CD4-positive, alpha-beta memory T cell (primary cell): ENCODE measurements at regions not wholly inside any gene's neighbourhood (a gene's known extent, or its start where the extent isn't known, plus 50 kb on each side); places are given as distances from the start of the nearest gene placed in this dataset.
A peak's percentile ranks its signal among the peaks of the same experiment; 100 is the strongest.

ENCODE experiments used
- CTCF ChIA-PET: fragments of 350-600 bp; sonication (Branson Sonifier 250); formaldehyde crosslinking; loops from one replicate; lab custom pipeline; 2021; ENCODE audit warnings: inconsistent platforms; ENCODE audit not compliant: partially characterized antibody; lab: Charles Lee
- POLR2A ChIA-PET: fragments of 350-600 bp; sonication (Branson Sonifier 250); formaldehyde crosslinking; loops from one replicate; lab custom pipeline; 2021; ENCODE audit not compliant: partially characterized antibody; lab: Charles Lee
- DNase-seq, 5 donors: peaks; one replicate each; pipeline versions ENCODE4 v3.0.0 to v3.0.0-alpha.2; 2020 to 2022; ENCODE audit warnings: mixed read lengths in 1 of 5
- H3K27ac ChIP-seq: one replicate; pipeline ENCODE4 v1.7.0; 2013; ENCODE audit warnings: low read depth, low read length
- H3K27me3 ChIP-seq: 2 replicates; pipeline ENCODE4 v1.7.0; 2013; ENCODE audit warnings: mild to moderate bottlenecking, low read length, moderate library complexity; ENCODE audit not compliant: insufficient read depth
- H3K36me3 ChIP-seq: 2 replicates; pipeline ENCODE4 v1.7.0; 2013; ENCODE audit warnings: mild to moderate bottlenecking, low read length, moderate library complexity; ENCODE audit not compliant: insufficient read depth
- H3K4me1 ChIP-seq: 2 replicates; pipeline ENCODE4 v1.7.0; 2013; ENCODE audit warnings: mild to moderate bottlenecking, low read length, moderate library complexity; ENCODE audit not compliant: insufficient read depth
- H3K4me3 ChIP-seq, 2 donors: one replicate each; pipeline ENCODE4 v1.7.0; 2013; ENCODE audit warnings: low read length in 2 of 2, mild to moderate bottlenecking in 1 of 2
- H3K9me3 ChIP-seq, 2 donors: one replicate each; pipeline ENCODE4 v1.7.0; 2013; ENCODE audit warnings: low read length in 2 of 2, control low read depth in 1 of 2; ENCODE audit not compliant: control insufficient read depth in 1 of 2
- H3K27ac Mint-ChIP-seq, 7 donors: one replicate each; pipeline ENCODE4 v1.8.0; 2020 to 2021; ENCODE audit warnings: mixed read lengths in 7 of 7, mild to moderate bottlenecking in 6 of 7, inconsistent platforms in 3 of 7, moderate library complexity in 3 of 7
- H3K27me3 Mint-ChIP-seq, 2 donors: one replicate each; pipeline ENCODE4 v1.8.0; 2020 to 2021; ENCODE audit warnings: mixed read lengths in 2 of 2
- H3K36me3 Mint-ChIP-seq, 2 donors: one replicate each; pipeline ENCODE4 v1.8.0; 2020 to 2021; ENCODE audit warnings: mixed read lengths in 2 of 2, inconsistent platforms in 1 of 2, mild to moderate bottlenecking in 1 of 2
- H3K4me1 Mint-ChIP-seq, 4 donors: one replicate each; pipeline ENCODE4 v1.8.0; 2020 to 2021; ENCODE audit warnings: mixed read lengths in 4 of 4, mild to moderate bottlenecking in 1 of 4
- H3K4me3 Mint-ChIP-seq, 8 donors: one replicate each; pipeline ENCODE4 v1.8.0; 2020 to 2021; ENCODE audit warnings: mixed read lengths in 8 of 8, mild to moderate bottlenecking in 7 of 8, moderate library complexity in 6 of 8, inconsistent platforms in 3 of 8
- H3K9me3 Mint-ChIP-seq, 8 donors: one replicate each; pipeline ENCODE4 v1.8.0; 2020 to 2021; ENCODE audit warnings: mixed read lengths in 8 of 8, mild to moderate bottlenecking in 5 of 8, inconsistent platforms in 3 of 8, moderate library complexity in 1 of 8
- intact Hi-C: fragments of 100-400 bp; cut with micrococcal nuclease; formaldehyde crosslinking; loops from one replicate; pipeline ENCODE4 v1.15.1; 2023

DNA sequence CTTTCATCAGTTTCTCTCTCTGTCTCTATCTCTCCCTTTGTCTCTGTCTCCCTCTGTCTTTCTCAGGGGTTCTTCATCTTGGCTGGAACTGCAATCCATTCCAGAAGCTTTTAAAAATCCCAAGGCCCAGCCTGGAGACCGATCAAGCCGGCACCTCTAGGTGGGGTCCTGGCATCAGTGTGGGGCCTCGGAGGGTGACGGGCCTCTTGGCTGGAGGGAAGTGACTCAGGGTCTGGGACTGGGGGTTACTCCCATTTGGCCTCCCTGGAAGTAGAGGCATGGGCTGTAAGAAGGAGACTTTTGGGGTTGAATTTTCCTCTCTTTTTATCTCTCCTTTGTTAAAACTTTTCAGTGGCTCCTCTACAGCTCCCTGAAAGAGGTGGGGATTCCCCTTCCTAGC lies 52.8 kb upstream of the OTOF start:
- Histone ChIP-seq H3K27me3 (no peaks in the 10 kb centered on the region), H3K4me3 (no peak overlapping the region), H3K27ac (no peak overlapping the region), H3K36me3 (no peaks in the 10 kb centered on the region), H3K9me3 (no peaks in the 10 kb centered on the region), H3K4me1 (no peaks in the 10 kb centered on the region)
- H3K9me3 Mint-ChIP-seq, result peaks cover 0 to 1% (median 0%) of the 10 kb centered on the region in 8 donors
- ChIA-PET CTCF (interaction anchor here (1.0 kb wide), 1 partner anchor 27 kb away, joined by 3 read pairs; no protein-coding TSS in a partner anchor), POLR2A (no interaction called here)
- H3K36me3 Mint-ChIP-seq, result no peaks in the 10 kb centered on the region
- H3K4me1 Mint-ChIP-seq, result no peaks in the 10 kb centered on the region
- H3K4me3 Mint-ChIP-seq, result no peak overlapping the region
- no peak overlapping the region for H3K27ac Mint-ChIP-seq
- H3K27me3 Mint-ChIP-seq, result peaks cover 3% of the 10 kb centered on the region in 2 donors
- DNase-seq, result no peak
- intact Hi-C loops, result no loop called here

DNA sequence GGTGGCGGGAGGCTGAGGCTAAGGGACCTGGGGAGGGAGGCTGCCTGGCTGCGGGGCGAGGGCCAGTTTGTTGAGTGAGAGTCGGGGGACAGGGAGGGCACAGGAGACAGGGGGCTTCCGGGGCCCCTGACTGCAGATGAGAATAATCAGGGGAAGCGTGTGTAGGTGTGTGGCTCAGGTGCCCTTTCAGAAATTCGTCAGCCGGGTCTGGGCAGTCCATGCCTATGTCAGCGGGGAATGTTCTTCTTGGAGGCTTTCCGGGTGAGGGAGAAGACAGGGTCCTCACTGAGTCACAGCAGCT lies 52.3 kb upstream of the OTOF start:
- H3K36me3 Mint-ChIP-seq, result no peaks in the 10 kb centered on the region
- no peaks in the 10 kb centered on the region for H3K4me1 ChIP-seq
- no peak overlapping the region for H3K27ac Mint-ChIP-seq
- CTCF ChIA-PET, result no interaction called here
- H3K27me3 ChIP-seq, result no peaks in the 10 kb centered on the region
- H3K36me3 ChIP-seq, result no peaks in the 10 kb centered on the region
- no peaks in the 10 kb centered on the region for H3K9me3 ChIP-seq
- POLR2A ChIA-PET, result no interaction called here
- DNase-seq, result no peak
- no peak overlapping the region for H3K4me3 ChIP-seq
- no peaks in the 10 kb centered on the region for H3K4me1 Mint-ChIP-seq
- intact Hi-C loops, result no loop called here
- no peak overlapping the region for H3K4me3 Mint-ChIP-seq
- no peak overlapping the region for H3K27ac ChIP-seq
- H3K27me3 Mint-ChIP-seq, result peaks cover 3% of the 10 kb centered on the region in 2 donors
- peaks cover 0 to 1% (median 0%) of the 10 kb centered on the region in 8 donors for H3K9me3 Mint-ChIP-seq

- no peaks in the 10 kb centered on the region for H3K4me1 Mint-ChIP-seq
- POLR2A ChIA-PET, result no interaction called here
- no peaks in the 10 kb centered on the region for H3K36me3 Mint-ChIP-seq
- Histone ChIP-seq H3K27ac (no peak overlapping the region), H3K4me1 (no peaks in the 10 kb centered on the region), H3K4me3 (no peak overlapping the region), H3K36me3 (no peaks in the 10 kb centered on the region), H3K27me3 (no peaks in the 10 kb centered on the region), H3K9me3 (no peaks in the 10 kb centered on the region)
- H3K9me3 Mint-ChIP-seq, result peaks cover 0 to 1% (median 0%) of the 10 kb centered on the region in 8 donors
- intact Hi-C loops, result no loop called here
- no peak overlapping the region for H3K27ac Mint-ChIP-seq
- CTCF ChIA-PET, result no interaction called here
- H3K4me3 Mint-ChIP-seq, result no peak overlapping the region
- peaks cover 3 to 4% of the 10 kb centered on the region in 2 donors for H3K27me3 Mint-ChIP-seq
- no peak for DNase-seq
These were observed 51.7 kb upstream of the OTOF start for GRCh38 chr2:26529406-26530239.

DNA sequence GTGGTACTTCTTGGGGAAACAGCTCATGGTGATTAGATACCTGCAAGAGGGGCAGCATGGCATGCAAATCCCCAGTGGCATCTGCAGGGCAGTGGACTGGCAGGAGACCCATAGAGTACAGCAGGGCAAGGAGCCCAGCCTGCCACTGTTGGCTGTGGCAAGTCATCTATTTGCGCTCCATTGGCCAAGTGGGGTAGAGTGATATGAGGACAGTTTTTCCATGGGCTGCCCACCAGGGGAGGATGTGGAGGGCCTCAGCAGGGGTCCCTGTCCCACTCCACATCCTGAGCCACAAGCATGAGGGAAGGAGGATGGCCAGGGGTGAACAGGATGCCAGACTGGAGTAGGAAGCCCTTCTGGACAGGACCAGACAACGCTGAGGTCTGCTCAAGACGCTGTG lies 50.9 kb upstream of the OTOF start:
- Histone ChIP-seq H3K9me3 (no peaks in the 10 kb centered on the region), H3K4me3 (no peak overlapping the region), H3K4me1 (no peaks in the 10 kb centered on the region), H3K27ac (no peak overlapping the region), H3K27me3 (no peaks in the 10 kb centered on the region), H3K36me3 (no peaks in the 10 kb centered on the region)
- Mint-ChIP-seq H3K4me3 (no peak overlapping the region), H3K4me1 (no peaks in the 10 kb centered on the region), H3K27ac (peak overlapping the region in 1 of 7 donors; percentile 3), H3K27me3 (peaks cover 3 to 4% of the 10 kb centered on the region in 2 donors), H3K36me3 (no peaks in the 10 kb centered on the region), H3K9me3 (peaks cover 0 to 1% (median 0%) of the 10 kb centered on the region in 8 donors)
- intact Hi-C loops, result no loop called here
- DNase-seq, result no peak
- ChIA-PET CTCF (no interaction called here), POLR2A (no interaction called here)

DNA sequence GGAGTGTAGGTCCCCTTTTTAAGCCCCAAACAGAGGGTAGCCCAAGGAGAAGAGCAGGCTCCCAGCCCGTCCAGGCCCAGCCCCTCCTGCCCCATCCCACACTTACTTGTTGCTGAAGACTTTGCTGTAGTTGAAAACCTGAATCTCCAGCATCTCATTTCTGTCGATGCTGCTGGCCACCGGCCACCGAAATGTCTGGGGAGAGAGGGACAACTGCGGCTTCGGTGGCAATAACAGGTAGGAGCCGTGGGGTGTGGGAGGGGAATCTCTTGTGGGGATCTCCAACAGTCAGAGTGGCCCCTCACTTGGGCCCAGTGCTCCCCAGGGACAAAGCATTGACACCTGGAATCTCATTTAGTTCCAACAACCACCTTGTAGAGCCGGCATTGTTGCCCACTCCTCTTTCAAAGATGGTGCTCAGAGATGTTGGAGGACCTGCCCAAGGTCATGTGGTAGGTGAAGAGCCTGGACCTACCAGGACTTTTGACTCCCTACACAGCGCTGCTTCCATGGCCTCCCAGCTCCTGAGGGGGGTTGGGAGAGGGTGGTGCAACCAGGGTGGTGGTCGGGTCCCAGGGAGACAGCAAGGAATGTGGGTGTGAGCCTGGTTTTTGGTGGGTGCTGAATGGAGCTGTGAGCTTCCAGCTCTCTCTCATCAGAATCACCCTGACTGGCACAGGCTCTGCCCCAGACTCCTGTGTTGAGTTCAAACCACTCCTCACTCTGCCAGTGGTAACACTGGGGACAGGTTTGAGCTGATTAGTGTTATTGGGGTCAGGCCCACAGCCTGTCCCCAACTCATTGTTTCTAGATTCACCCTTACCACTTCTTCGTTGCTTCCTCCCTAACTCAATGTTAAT lies 50.0 kb upstream of the OTOF start:
- Histone ChIP-seq H3K9me3 (no peaks in the 10 kb centered on the region), H3K4me1 (no peaks in the 10 kb centered on the region), H3K36me3 (no peaks in the 10 kb centered on the region), H3K27ac (no peak overlapping the region), H3K4me3 (no peak overlapping the region), H3K27me3 (no peaks in the 10 kb centered on the region)
- Mint-ChIP-seq H3K9me3 (peaks cover 0 to 1% (median 0%) of the 10 kb centered on the region in 8 donors), H3K4me1 (no peaks in the 10 kb centered on the region), H3K27me3 (peaks cover 4 to 6% of the 10 kb centered on the region in 2 donors), H3K36me3 (no peaks in the 10 kb centered on the region), H3K27ac (no peak overlapping the region), H3K4me3 (no peak overlapping the region)
- intact Hi-C loops, result no loop called here
- ChIA-PET POLR2A (no interaction called here), CTCF (no interaction called here)
- no peak for DNase-seq
